ENCODE measurements at regions not wholly inside any gene's neighbourhood (a gene's known extent, or its start where the extent isn't known, plus 50 kb on each side); places are given as distances from the start of the nearest gene placed in this dataset.

- Histone ChIP-seq H3K9me3 (replicated peaks; ENCODE audit: control insufficient read depth, insufficient read depth, low read length) (no peaks in the 10 kb centered on the region; the same call in 2 of the 3 replicates), H3K79me2 (ENCODE audit: control insufficient read depth, insufficient read depth, low read length) (no peaks in the 10 kb centered on the region), H3K4me1 (ENCODE audit: control insufficient read depth, insufficient read depth, low read length) (no peaks in the 10 kb centered on the region), H4K20me1 (ENCODE audit: control insufficient read depth, insufficient read depth) (no peaks in the 10 kb centered on the region), H2AFZ (ENCODE audit: control insufficient read depth, low read depth, low read length) (no peak overlapping the region), H3K4me3 (no peak overlapping the region), H3K27ac (ENCODE audit: control insufficient read depth, insufficient read depth) (no peak overlapping the region), H3K4me2 (ENCODE audit: control insufficient read depth, insufficient read depth) (no peak overlapping the region), H3K9ac (ENCODE audit: control insufficient read depth, insufficient read depth, low read length) (no peak overlapping the region), H3K36me3 (ENCODE audit: control insufficient read depth in 2 of 2, insufficient read depth in 2 of 2, low read length in 1 of 2) (no peaks in the 10 kb centered on the region), H3K27me3 (replicated peaks in 1 of 2; ENCODE audit: control insufficient read depth in 2 of 2, insufficient read depth in 2 of 2, low read length in 1 of 2) (peaks cover 0 to 4% of the 10 kb centered on the region in 2 experiments; a peak in 3 of 4 replicates)
- ChIA-PET RAD21 (ENCODE audit: unreplicated experiment) (interaction anchor here (0.6 kb wide), 1 partner anchor 30 kb away, joined by 3 read pairs; no protein-coding TSS in a partner anchor), SMC1A (ENCODE audit: uncharacterized antibody, unreplicated experiment) (no interaction called here), POLR2A (no interaction called here), CTCF (interaction anchor here (0.8 kb wide), 1 partner anchor 308 kb away, joined by 3 read pairs; no protein-coding TSS in a partner anchor)
- FAIRE-seq (no peak), DNase-seq (ENCODE audit: low read depth, low spot score) (no peak), ATAC-seq (no peak)
- BruUV-seq (replicated peaks): no TSS peak
- intact Hi-C loops (cut with micrococcal nuclease; ENCODE audit: unreplicated experiment) (no loop called here), in situ Hi-C loops (cut with MboI) (no loop called here)
- 72% methylated on average over 7 of the region's 7 CpGs for WGBS (ENCODE audit: insufficient coverage, insufficient replicate concordance, low lambda C conversion rate, missing lambda C conversion rate)
- TF ChIP-seq ZZZ3 (IDR thresholded peaks at IDR 0.05; ENCODE audit: control insufficient read depth, insufficient read length, low read depth) (no peak), KAT2A (conservative IDR thresholded peaks at IDR 0.05; ENCODE audit: control insufficient read depth, low read depth, low read length) (no peak), BHLHE40 (IDR thresholded peaks at IDR 0.05; ENCODE audit: borderline replicate concordance in 1 of 2, low read depth in 2 of 2, low read length in 1 of 2) (no peak), RAD51 (IDR thresholded peaks at IDR 0.05) (no peak), ZNF207 (IDR thresholded peaks at IDR 0.05; ENCODE audit: borderline replicate concordance) (no peak), LARP7 (IDR thresholded peaks at IDR 0.05) (no peak), ZNF622 (IDR thresholded peaks at IDR 0.05) (no peak)
- TF ChIP-seq, protein P1, sequence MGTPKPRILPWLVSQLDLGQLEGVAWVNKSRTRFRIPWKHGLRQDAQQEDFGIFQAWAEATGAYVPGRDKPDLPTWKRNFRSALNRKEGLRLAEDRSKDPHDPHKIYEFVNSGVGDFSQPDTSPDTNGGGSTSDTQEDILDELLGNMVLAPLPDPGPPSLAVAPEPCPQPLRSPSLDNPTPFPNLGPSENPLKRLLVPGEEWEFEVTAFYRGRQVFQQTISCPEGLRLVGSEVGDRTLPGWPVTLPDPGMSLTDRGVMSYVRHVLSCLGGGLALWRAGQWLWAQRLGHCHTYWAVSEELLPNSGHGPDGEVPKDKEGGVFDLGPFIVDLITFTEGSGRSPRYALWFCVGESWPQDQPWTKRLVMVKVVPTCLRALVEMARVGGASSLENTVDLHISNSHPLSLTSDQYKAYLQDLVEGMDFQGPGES (IDR thresholded peaks at IDR 0.05): no peak
Observed at GRCh38 chr7:157079116-157079515, 59.6 kb upstream of the UBE3C start.
